H9 (cell line): ENCODE measurements at regions not wholly inside any gene's neighbourhood (a gene's known extent, or its start where the extent isn't known, plus 50 kb on each side); places are given as distances from the start of the nearest gene placed in this dataset.

ENCODE experiments used
- DNase-seq: peaks from one replicate; pipeline ENCODE4 v3.0.0-alpha.2; 2017
- H2AFZ ChIP-seq: one replicate; pipeline ENCODE4 v1.6.1; 2013; ENCODE audit warnings: mild to moderate bottlenecking, low read length, control low read depth, moderate library complexity
- H2AK5ac ChIP-seq: 2 replicates; pipeline ENCODE4 v1.6.1; 2013; ENCODE audit warnings: low read length, control low read depth, mixed read lengths; ENCODE audit not compliant: insufficient read length
- H2BK120ac ChIP-seq: one replicate; pipeline ENCODE4 v1.6.1; 2013; ENCODE audit warnings: low read depth, mild to moderate bottlenecking, low read length, control low read depth, inconsistent platforms; ENCODE audit not compliant: poor library complexity, severe bottlenecking
- H2BK12ac ChIP-seq: 2 replicates; pipeline ENCODE4 v1.6.1; 2013; ENCODE audit warnings: low read length, control low read depth, mixed read lengths, low read depth; ENCODE audit not compliant: insufficient read length
- H2BK15ac ChIP-seq: 2 replicates; pipeline ENCODE4 v1.6.1; 2013; ENCODE audit warnings: low read depth, low read length, control low read depth
- H2BK20ac ChIP-seq: one replicate; pipeline ENCODE4 v1.6.1; 2013; ENCODE audit warnings: low read depth, mild to moderate bottlenecking, low read length, control low read depth, inconsistent platforms; ENCODE audit not compliant: poor library complexity, severe bottlenecking
- H2BK5ac ChIP-seq: 2 replicates; pipeline ENCODE4 v1.6.1; 2013; ENCODE audit warnings: low read length, control low read depth, mixed read lengths; ENCODE audit not compliant: insufficient read length
- H3K14ac ChIP-seq: 2 replicates; pipeline ENCODE4 v1.6.1; 2013; ENCODE audit warnings: low read length, control low read depth; ENCODE audit not compliant: insufficient read depth
- H3K18ac ChIP-seq: 2 replicates; pipeline ENCODE4 v1.6.1; 2013; ENCODE audit warnings: low read depth, mild to moderate bottlenecking, mixed read lengths, low read length, control low read depth; ENCODE audit not compliant: insufficient read length
- H3K23ac ChIP-seq: 2 replicates; pipeline ENCODE4 v1.6.1; 2013; ENCODE audit warnings: low read length, control low read depth, mixed read lengths, low read depth; ENCODE audit not compliant: insufficient read length
- H3K23me2 ChIP-seq: 2 replicates; pipeline ENCODE4 v1.6.1; 2013; ENCODE audit warnings: low read depth, mild to moderate bottlenecking, mixed read lengths, low read length, control low read depth; ENCODE audit not compliant: insufficient read length, poor library complexity, severe bottlenecking
- H3K27ac ChIP-seq: 2 replicates; pipeline ENCODE4 v1.5.1; 2013; ENCODE audit warnings: low read length, control low read depth, mixed read lengths, low read depth; ENCODE audit not compliant: insufficient read length
- H3K27me3 ChIP-seq: 2 replicates; pipeline ENCODE4 v1.6.1; 2013; ENCODE audit warnings: low read length, control low read depth, inconsistent platforms; ENCODE audit not compliant: insufficient read depth
- H3K4ac ChIP-seq: 2 replicates; pipeline ENCODE4 v1.6.1; 2013; ENCODE audit warnings: low read depth, mild to moderate bottlenecking, control low read depth, inconsistent platforms, low read length, moderate library complexity
- H3K4me1 ChIP-seq: 2 replicates; pipeline ENCODE4 v1.6.1; 2013; ENCODE audit warnings: low read length, control low read depth, inconsistent platforms; ENCODE audit not compliant: insufficient read depth
- H3K4me2 ChIP-seq: 2 replicates; pipeline ENCODE4 v1.6.1; 2013; ENCODE audit warnings: low read length, control low read depth, mixed read lengths; ENCODE audit not compliant: insufficient read length, insufficient read depth
- H3K56ac ChIP-seq: 2 replicates; pipeline ENCODE4 v1.6.1; 2013; ENCODE audit warnings: low read depth, mild to moderate bottlenecking, mixed read lengths, low read length, control low read depth; ENCODE audit not compliant: insufficient read length
- H3K79me1 ChIP-seq: 2 replicates; pipeline ENCODE4 v1.6.1; 2013; ENCODE audit warnings: low read depth, mild to moderate bottlenecking, moderate library complexity, low read length, control low read depth, inconsistent platforms; ENCODE audit not compliant: insufficient read depth, poor library complexity, severe bottlenecking
- H3K79me2 ChIP-seq: 2 replicates; pipeline ENCODE4 v1.6.1; 2013; ENCODE audit warnings: low read length, control low read depth, inconsistent platforms; ENCODE audit not compliant: insufficient read depth
- H3K9ac ChIP-seq: 2 replicates; pipeline ENCODE4 v1.6.1; 2013; ENCODE audit warnings: low read length, control low read depth, mixed read lengths; ENCODE audit not compliant: insufficient read length; ENCODE audit errors: extremely low read depth
- H3K9me3 ChIP-seq: one replicate; pipeline ENCODE4 v1.6.1; 2013; ENCODE audit warnings: low read depth, low read length, inconsistent platforms; ENCODE audit not compliant: control insufficient read depth
- H3T11ph ChIP-seq: one replicate; pipeline ENCODE4 v1.6.1; 2013; ENCODE audit warnings: mild to moderate bottlenecking, low read length, control low read depth, inconsistent platforms
- H4K20me1 ChIP-seq: one replicate; pipeline ENCODE4 v1.6.1; 2013; ENCODE audit not compliant: control insufficient read depth, insufficient read length, insufficient read depth
- H4K5ac ChIP-seq: 2 replicates; pipeline ENCODE4 v1.6.1; 2013; ENCODE audit warnings: low read depth, mild to moderate bottlenecking, mixed read lengths, low read length, control low read depth; ENCODE audit not compliant: insufficient read length
- H4K8ac ChIP-seq: replicated peaks from 2 replicates; pipeline ENCODE4 v1.6.1; 2013; ENCODE audit warnings: low read length, control low read depth, mixed read lengths, low read depth; ENCODE audit not compliant: insufficient read length
- H4K91ac ChIP-seq: 2 replicates; pipeline ENCODE4 v1.6.1; 2013; ENCODE audit warnings: low read depth, mild to moderate bottlenecking, moderate library complexity, mixed read lengths, low read length, control low read depth; ENCODE audit not compliant: insufficient read length
- H3K27ac Mint-ChIP-seq, 3 experiments: 2 replicates in 2 of 3; 3 replicates in 1 of 3; pipeline ENCODE4 v1.8.0; 2020 to 2021; ENCODE audit warnings: mixed read lengths in 3 of 3, mild to moderate bottlenecking in 1 of 3, moderate library complexity in 1 of 3
- H3K27me3 Mint-ChIP-seq: 2 replicates; pipeline ENCODE4 v1.8.0; 2021; ENCODE audit warnings: low read depth, mild to moderate bottlenecking, moderate library complexity, mixed read lengths
- H3K36me3 Mint-ChIP-seq, 3 experiments: 2 replicates in 2 of 3; 3 replicates in 1 of 3; pipeline ENCODE4 v1.8.0; 2020 to 2021; ENCODE audit warnings: low read depth in 3 of 3, mixed read lengths in 3 of 3; ENCODE audit not compliant: insufficient read depth in 1 of 3
- H3K4me1 Mint-ChIP-seq, 2 experiments: 2 replicates each; pipeline ENCODE4 v1.8.0; 2020; ENCODE audit warnings: mixed read lengths in 2 of 2
- H3K4me3 Mint-ChIP-seq, 2 experiments: 2 replicates in 1 of 2; 3 replicates in 1 of 2; pipeline ENCODE4 v1.8.0; 2020 to 2021; ENCODE audit warnings: mild to moderate bottlenecking in 2 of 2, mixed read lengths in 2 of 2, moderate library complexity in 1 of 2
- H3K9me3 Mint-ChIP-seq, 2 experiments: 2 replicates in 1 of 2; 3 replicates in 1 of 2; pipeline ENCODE4 v1.8.0; 2020; ENCODE audit warnings: mild to moderate bottlenecking in 2 of 2, mixed read lengths in 2 of 2, moderate library complexity in 1 of 2
- WGBS: extraction: QIAGEN DNeasy Blood & Tissue Kit; methylation state at CpG from one replicate; pipeline ENCODE4 v1.1.7; 2013; ENCODE audit warnings: missing lambda C conversion rate, low lambda C conversion rate, mixed read lengths; ENCODE audit not compliant: insufficient read length; ENCODE audit errors: extremely low coverage; 5-methylcytosine and 5-hydroxymethylcytosine counted together
- TF ChIP-seq, protein P1 (sequence below): fragments of 200-600 bp; sonication (generic); conservative IDR thresholded peaks from 3 replicates; pipeline ENCODE4 v1.8.0; 2021; ENCODE audit warnings: antibody characterized with exemption, mild to moderate bottlenecking

DNA sequence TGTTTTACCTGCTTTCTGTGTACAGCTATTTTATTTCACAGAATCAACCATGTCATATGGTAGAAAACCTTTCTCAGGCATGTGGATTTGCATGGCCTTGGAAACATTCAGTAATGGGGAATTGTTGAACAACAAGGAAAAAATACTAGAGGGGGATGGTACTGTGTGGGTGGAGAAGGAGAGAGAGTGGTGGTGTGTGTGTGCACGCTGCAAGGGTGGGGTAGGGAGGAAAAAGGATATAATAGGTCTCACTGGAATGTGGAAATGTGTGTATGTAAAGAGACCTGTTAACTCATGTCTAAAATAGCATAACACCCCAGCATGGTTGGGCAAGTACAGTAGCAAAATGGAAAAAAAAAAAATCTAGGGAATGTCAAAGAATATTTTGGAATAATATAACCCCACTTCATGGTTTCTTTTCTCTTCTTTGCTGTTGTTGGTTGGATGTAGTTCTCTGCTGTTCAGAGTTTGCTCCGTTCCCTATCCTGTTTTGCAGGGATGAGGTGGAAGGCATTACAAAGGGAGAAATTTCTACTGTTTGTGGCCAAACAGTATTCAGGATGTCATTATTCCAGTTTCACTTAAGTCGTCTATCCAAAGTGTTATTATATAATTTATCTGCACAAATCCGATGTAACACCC lies 93.9 kb upstream of the CITED2 start:
- Histone ChIP-seq H2BK120ac (no peak overlapping the region), H3K9ac (no peak overlapping the region), H2BK15ac (no peak overlapping the region), H4K8ac (no peak overlapping the region), H2BK5ac (no peak overlapping the region), H3K9me3 (no peaks in the 10 kb centered on the region), H3K27me3 (no peaks in the 10 kb centered on the region), H3K4me1 (peaks cover 2% of the 10 kb centered on the region; the same call in 1 of the 2 replicates), H2AFZ (no peak overlapping the region), H3K4me2 (no peak overlapping the region), H4K91ac (no peak overlapping the region), H3T11ph (no peak overlapping the region), H3K79me1 (no peaks in the 10 kb centered on the region), H4K5ac (no peak overlapping the region), H2AK5ac (no peak overlapping the region), H3K79me2 (no peaks in the 10 kb centered on the region), H3K23me2 (no peaks in the 10 kb centered on the region), H3K56ac (no peak overlapping the region), H3K14ac (no peak overlapping the region), H3K23ac (no peak overlapping the region), H2BK20ac (no peak overlapping the region), H3K4ac (no peak overlapping the region), H3K18ac (no peak overlapping the region), H2BK12ac (no peak overlapping the region), H4K20me1 (no peaks in the 10 kb centered on the region), H3K27ac (no peak overlapping the region)
- peaks cover 17 to 21% of the 10 kb centered on the region in 2 experiments for H3K4me1 Mint-ChIP-seq
- H3K36me3 Mint-ChIP-seq: no peaks in the 10 kb centered on the region; a peak in 1 of 7 replicates
- no peak for DNase-seq
- no peaks in the 10 kb centered on the region for H3K27me3 Mint-ChIP-seq
- TF ChIP-seq, protein P1, sequence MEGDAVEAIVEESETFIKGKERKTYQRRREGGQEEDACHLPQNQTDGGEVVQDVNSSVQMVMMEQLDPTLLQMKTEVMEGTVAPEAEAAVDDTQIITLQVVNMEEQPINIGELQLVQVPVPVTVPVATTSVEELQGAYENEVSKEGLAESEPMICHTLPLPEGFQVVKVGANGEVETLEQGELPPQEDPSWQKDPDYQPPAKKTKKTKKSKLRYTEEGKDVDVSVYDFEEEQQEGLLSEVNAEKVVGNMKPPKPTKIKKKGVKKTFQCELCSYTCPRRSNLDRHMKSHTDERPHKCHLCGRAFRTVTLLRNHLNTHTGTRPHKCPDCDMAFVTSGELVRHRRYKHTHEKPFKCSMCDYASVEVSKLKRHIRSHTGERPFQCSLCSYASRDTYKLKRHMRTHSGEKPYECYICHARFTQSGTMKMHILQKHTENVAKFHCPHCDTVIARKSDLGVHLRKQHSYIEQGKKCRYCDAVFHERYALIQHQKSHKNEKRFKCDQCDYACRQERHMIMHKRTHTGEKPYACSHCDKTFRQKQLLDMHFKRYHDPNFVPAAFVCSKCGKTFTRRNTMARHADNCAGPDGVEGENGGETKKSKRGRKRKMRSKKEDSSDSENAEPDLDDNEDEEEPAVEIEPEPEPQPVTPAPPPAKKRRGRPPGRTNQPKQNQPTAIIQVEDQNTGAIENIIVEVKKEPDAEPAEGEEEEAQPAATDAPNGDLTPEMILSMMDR: no peak
- WGBS: no CpG with 5 or more reads among the region's 4 CpGs
- no peak overlapping the region for H3K27ac Mint-ChIP-seq
- no peak overlapping the region for H3K4me3 Mint-ChIP-seq
- no peaks in the 10 kb centered on the region for H3K9me3 Mint-ChIP-seq
